Esophagus muscularis mucosa (tissue), 4 donors: ENCODE measurements at regions not wholly inside any gene's neighbourhood (a gene's known extent, or its start where the extent isn't known, plus 50 kb on each side); places are given as distances from the start of the nearest gene placed in this dataset.

ENCODE experiments used
- DNase-seq: peaks from one replicate; pipeline ENCODE4 v3.0.0-alpha.2; 2017; ENCODE audit errors: extremely low spot score
- H3K27ac ChIP-seq, 4 donors: fragments of 200-600 bp; sonication (generic); replicated peaks in 1 of 4; 1 replicate in 3 of 4; 2 replicates in 1 of 4; pipeline ENCODE4 v1.5.1; 2016 to 2019; ENCODE audit warnings: mild to moderate bottlenecking in 1 of 4
- H3K27me3 ChIP-seq, 4 donors: fragments of 200-600 bp; sonication (generic); one replicate each; pipeline versions ENCODE4 v1.5.1 to v1.6.0; 2016 to 2019
- H3K36me3 ChIP-seq, 4 donors: fragments of 200-600 bp; sonication (generic); one replicate each; pipeline ENCODE4 v1.5.1; 2016 to 2019
- H3K4me1 ChIP-seq, 4 donors: fragments of 200-600 bp; sonication (generic); one replicate each; pipeline ENCODE4 v1.5.1; 2016 to 2019
- H3K4me3 ChIP-seq, 4 donors: fragments of 200-600 bp; sonication (generic); 1 replicate in 2 of 4; 2 replicates in 2 of 4; pipeline ENCODE4 v1.5.1; 2016 to 2019; ENCODE audit warnings: mild to moderate bottlenecking in 4 of 4, moderate library complexity in 1 of 4
- H3K9me3 ChIP-seq, 4 donors: fragments of 200-600 bp; sonication (generic); 1 replicate in 3 of 4; 2 replicates in 1 of 4; pipeline ENCODE4 v1.5.1; 2016 to 2019
- CTCF ChIP-seq, 3 experiments: fragments of 200-600 bp in 2 of 3; fragments of 450-650 bp in 1 of 3; sonication (generic) in 2 of 3; IDR thresholded peaks; one replicate each; pipeline ENCODE4 v1.5.1; 2017 to 2019; ENCODE audit warnings: antibody characterized with exemption in 3 of 3, mild to moderate bottlenecking in 2 of 3, moderate library complexity in 1 of 3
- EP300 ChIP-seq: sonication (generic); formaldehyde crosslinking; IDR thresholded peaks from one replicate; pipeline ENCODE4 v1.6.1; 2017; ENCODE audit warnings: antibody characterized with exemption
- POLR2A ChIP-seq: fragments of 450-650 bp; IDR thresholded peaks from one replicate; pipeline ENCODE4 v1.6.1; 2017; ENCODE audit warnings: antibody characterized with exemption, moderate library complexity, mild to moderate bottlenecking, low read depth
- POLR2AphosphoS5 ChIP-seq, 2 donors: sonication (generic); formaldehyde crosslinking; IDR thresholded peaks; one replicate each; pipeline ENCODE4 v1.6.1; 2017; ENCODE audit warnings: antibody characterized with exemption in 2 of 2
- WGBS: methylation state at CpG from one replicate; pipeline ENCODE4 v1.1.5; 2018; 5-methylcytosine and 5-hydroxymethylcytosine counted together
- intact Hi-C: fragments of 100-400 bp; cut with DNase I; formaldehyde crosslinking; loops from one replicate; pipeline ENCODE4 v1.15.1; 2023

GRCh38 chr6:37116326-37116725 is 53.6 kb upstream of the PIM1 start:
- no peak for TF ChIP-seq EP300
- TF ChIP-seq POLR2A: no peak
- TF ChIP-seq CTCF (IDR thresholded peaks at IDR 0.05): no peak
- no peak for TF ChIP-seq POLR2AphosphoS5 (IDR thresholded peaks at IDR 0.05)
- no peak overlapping the region for H3K4me3 ChIP-seq
- no peak for DNase-seq
- 100% methylated on average over 2 of the region's 2 CpGs for WGBS
- H3K36me3 ChIP-seq: no peaks in the 10 kb centered on the region
- H3K9me3 ChIP-seq: no peaks in the 10 kb centered on the region
- H3K27me3 ChIP-seq: no peaks in the 10 kb centered on the region
- H3K27ac ChIP-seq: no peak overlapping the region
- no peaks in the 10 kb centered on the region for H3K4me1 ChIP-seq
- intact Hi-C loops: no loop called here

GRCh38 chr6:37119387-37119886 is 50.5 kb upstream of the PIM1 start:
- Histone ChIP-seq H3K27me3 (no peaks in the 10 kb centered on the region), H3K27ac (no peak overlapping the region), H3K4me3 (no peak overlapping the region), H3K9me3 (no peaks in the 10 kb centered on the region), H3K36me3 (no peaks in the 10 kb centered on the region), H3K4me1 (no peaks in the 10 kb centered on the region)
- DNase-seq: no peak
- intact Hi-C loops: no loop called here
- 86% methylated on average over 5 of the region's 5 CpGs for WGBS
- TF ChIP-seq CTCF (IDR thresholded peaks at IDR 0.05) (no peak), EP300 (no peak), POLR2AphosphoS5 (IDR thresholded peaks at IDR 0.05) (no peak), POLR2A (no peak)
